H1 (cell line): ENCODE measurements at regions not wholly inside any gene's neighbourhood (a gene's known extent, or its start where the extent isn't known, plus 50 kb on each side); places are given as distances from the start of the nearest gene placed in this dataset.

ENCODE experiments used
- BACH1 ChIP-seq: IDR thresholded peaks from 2 replicates; pipeline ENCODE4 v1.6.1; 2012; ENCODE audit warnings: low read length, improper control_type of control experiment
- CBX8 ChIP-seq: fragments of 300-800, 300-1000 bp; sonication (generic); IDR thresholded peaks from 2 replicates; pipeline ENCODE4 v1.7.1; 2016; ENCODE audit warnings: low read depth, low read length, borderline replicate concordance
- FOSL1 ChIP-seq: IDR thresholded peaks from 2 replicates; pipeline ENCODE4 v1.6.1; 2011; ENCODE audit warnings: mild to moderate bottlenecking, low read depth, low read length, moderate library complexity; ENCODE audit not compliant: insufficient read depth
- GABPA ChIP-seq: IDR thresholded peaks from 2 replicates; pipeline ENCODE4 v1.6.1; 2011; ENCODE audit warnings: mild to moderate bottlenecking, low read length, moderate library complexity, borderline replicate concordance; ENCODE audit not compliant: insufficient read depth
- JUND ChIP-seq: IDR thresholded peaks from 2 replicates; pipeline ENCODE4 v1.6.1; 2011; ENCODE audit warnings: mild to moderate bottlenecking, improper control_type of control experiment, low read length
- POU5F1 ChIP-seq: IDR thresholded peaks from 2 replicates; pipeline ENCODE4 v1.6.1; 2011; ENCODE audit warnings: low read depth, mild to moderate bottlenecking, low read length, moderate library complexity
- RFX5 ChIP-seq: IDR thresholded peaks from 2 replicates; pipeline ENCODE4 v1.6.1; 2011; ENCODE audit warnings: low read depth, low read length, improper control_type of control experiment, borderline replicate concordance
- SIRT6 ChIP-seq: IDR thresholded peaks from one replicate; pipeline ENCODE4 v1.7.1; 2012; ENCODE audit warnings: low read length, inconsistent platforms
- TF ChIP-seq, protein P1 (sequence below): fragments of 300-600 bp; sonication (generic); IDR thresholded peaks from 2 replicates; pipeline ENCODE4 v1.7.1; 2012; ENCODE audit warnings: low read length, moderate library complexity, mild to moderate bottlenecking, inconsistent platforms; ENCODE audit not compliant: insufficient replicate concordance

DNA sequence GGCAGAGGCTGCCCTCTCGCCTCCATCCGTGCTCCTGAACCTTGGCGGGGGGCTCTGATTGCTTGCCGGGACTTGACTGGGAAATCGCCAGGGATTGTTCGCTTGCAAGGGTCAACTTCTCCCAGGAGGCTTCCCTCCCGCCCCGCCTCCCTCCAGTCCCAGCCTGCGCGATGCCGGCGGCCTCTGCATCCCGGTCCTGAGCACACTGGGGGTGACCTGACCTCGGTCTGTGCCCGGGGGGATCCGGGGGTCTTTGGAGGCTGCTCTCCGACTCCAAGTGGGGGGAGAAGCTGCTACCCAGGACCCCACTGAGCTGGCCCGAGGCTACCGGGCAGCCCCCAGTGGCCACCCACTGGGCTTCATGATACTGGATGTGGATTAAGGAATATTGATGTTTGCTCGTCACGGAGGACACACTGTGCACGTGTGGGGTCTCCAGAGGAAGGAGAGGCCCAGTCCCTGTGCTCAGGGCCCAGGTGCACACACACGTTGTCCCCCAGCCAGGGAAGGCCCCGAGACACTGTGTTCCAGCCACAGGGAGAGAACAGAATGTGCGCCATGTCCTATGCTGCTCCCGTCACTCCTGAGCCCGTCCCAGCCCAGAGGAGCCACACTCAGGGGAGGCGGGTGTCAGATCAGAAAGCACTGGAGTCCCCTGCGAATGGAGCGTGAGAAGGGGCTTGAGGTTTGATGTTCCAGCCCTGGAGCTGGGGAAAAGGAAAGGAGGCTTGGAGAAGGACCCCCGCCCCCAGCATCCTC lies 55.9 kb upstream of the NKX1-1 start (continued):
- TF ChIP-seq SIRT6 (no peak), CBX8 (no peak), POU5F1 (no peak), RFX5 (no peak), GABPA (no peak), FOSL1 (no peak), BACH1 (no peak), JUND (no peak)
- TF ChIP-seq, protein P1, sequence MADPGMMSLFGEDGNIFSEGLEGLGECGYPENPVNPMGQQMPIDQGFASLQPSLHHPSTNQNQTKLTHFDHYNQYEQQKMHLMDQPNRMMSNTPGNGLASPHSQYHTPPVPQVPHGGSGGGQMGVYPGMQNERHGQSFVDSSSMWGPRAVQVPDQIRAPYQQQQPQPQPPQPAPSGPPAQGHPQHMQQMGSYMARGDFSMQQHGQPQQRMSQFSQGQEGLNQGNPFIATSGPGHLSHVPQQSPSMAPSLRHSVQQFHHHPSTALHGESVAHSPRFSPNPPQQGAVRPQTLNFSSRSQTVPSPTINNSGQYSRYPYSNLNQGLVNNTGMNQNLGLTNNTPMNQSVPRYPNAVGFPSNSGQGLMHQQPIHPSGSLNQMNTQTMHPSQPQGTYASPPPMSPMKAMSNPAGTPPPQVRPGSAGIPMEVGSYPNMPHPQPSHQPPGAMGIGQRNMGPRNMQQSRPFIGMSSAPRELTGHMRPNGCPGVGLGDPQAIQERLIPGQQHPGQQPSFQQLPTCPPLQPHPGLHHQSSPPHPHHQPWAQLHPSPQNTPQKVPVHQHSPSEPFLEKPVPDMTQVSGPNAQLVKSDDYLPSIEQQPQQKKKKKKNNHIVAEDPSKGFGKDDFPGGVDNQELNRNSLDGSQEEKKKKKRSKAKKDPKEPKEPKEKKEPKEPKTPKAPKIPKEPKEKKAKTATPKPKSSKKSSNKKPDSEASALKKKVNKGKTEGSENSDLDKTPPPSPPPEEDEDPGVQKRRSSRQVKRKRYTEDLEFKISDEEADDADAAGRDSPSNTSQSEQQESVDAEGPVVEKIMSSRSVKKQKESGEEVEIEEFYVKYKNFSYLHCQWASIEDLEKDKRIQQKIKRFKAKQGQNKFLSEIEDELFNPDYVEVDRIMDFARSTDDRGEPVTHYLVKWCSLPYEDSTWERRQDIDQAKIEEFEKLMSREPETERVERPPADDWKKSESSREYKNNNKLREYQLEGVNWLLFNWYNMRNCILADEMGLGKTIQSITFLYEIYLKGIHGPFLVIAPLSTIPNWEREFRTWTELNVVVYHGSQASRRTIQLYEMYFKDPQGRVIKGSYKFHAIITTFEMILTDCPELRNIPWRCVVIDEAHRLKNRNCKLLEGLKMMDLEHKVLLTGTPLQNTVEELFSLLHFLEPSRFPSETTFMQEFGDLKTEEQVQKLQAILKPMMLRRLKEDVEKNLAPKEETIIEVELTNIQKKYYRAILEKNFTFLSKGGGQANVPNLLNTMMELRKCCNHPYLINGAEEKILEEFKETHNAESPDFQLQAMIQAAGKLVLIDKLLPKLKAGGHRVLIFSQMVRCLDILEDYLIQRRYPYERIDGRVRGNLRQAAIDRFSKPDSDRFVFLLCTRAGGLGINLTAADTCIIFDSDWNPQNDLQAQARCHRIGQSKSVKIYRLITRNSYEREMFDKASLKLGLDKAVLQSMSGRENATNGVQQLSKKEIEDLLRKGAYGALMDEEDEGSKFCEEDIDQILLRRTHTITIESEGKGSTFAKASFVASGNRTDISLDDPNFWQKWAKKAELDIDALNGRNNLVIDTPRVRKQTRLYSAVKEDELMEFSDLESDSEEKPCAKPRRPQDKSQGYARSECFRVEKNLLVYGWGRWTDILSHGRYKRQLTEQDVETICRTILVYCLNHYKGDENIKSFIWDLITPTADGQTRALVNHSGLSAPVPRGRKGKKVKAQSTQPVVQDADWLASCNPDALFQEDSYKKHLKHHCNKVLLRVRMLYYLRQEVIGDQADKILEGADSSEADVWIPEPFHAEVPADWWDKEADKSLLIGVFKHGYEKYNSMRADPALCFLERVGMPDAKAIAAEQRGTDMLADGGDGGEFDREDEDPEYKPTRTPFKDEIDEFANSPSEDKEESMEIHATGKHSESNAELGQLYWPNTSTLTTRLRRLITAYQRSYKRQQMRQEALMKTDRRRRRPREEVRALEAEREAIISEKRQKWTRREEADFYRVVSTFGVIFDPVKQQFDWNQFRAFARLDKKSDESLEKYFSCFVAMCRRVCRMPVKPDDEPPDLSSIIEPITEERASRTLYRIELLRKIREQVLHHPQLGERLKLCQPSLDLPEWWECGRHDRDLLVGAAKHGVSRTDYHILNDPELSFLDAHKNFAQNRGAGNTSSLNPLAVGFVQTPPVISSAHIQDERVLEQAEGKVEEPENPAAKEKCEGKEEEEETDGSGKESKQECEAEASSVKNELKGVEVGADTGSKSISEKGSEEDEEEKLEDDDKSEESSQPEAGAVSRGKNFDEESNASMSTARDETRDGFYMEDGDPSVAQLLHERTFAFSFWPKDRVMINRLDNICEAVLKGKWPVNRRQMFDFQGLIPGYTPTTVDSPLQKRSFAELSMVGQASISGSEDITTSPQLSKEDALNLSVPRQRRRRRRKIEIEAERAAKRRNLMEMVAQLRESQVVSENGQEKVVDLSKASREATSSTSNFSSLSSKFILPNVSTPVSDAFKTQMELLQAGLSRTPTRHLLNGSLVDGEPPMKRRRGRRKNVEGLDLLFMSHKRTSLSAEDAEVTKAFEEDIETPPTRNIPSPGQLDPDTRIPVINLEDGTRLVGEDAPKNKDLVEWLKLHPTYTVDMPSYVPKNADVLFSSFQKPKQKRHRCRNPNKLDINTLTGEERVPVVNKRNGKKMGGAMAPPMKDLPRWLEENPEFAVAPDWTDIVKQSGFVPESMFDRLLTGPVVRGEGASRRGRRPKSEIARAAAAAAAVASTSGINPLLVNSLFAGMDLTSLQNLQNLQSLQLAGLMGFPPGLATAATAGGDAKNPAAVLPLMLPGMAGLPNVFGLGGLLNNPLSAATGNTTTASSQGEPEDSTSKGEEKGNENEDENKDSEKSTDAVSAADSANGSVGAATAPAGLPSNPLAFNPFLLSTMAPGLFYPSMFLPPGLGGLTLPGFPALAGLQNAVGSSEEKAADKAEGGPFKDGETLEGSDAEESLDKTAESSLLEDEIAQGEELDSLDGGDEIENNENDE = no peak
